ENCODE measurements at regions not wholly inside any gene's neighbourhood (a gene's known extent, or its start where the extent isn't known, plus 50 kb on each side); places are given as distances from the start of the nearest gene placed in this dataset.
"Not testable (repeated sequence)": the region's sequence is repeated elsewhere in the genome, so short reads cannot be mapped to it uniquely, and the experiment has no call there.

- H3K4me1 Mint-ChIP-seq (ENCODE audit: low read depth); CTCF ChIA-PET; H3K36me3 Mint-ChIP-seq (ENCODE audit: low read depth); intact Hi-C loops (cut with micrococcal nuclease); H3K27ac Mint-ChIP-seq; H3K4me3 Mint-ChIP-seq; H3K27me3 Mint-ChIP-seq (ENCODE audit: low read depth); DNase-seq: not testable (repeated sequence)
- peaks cover 21% of the 10 kb centered on the region for H3K9me3 Mint-ChIP-seq
Measured at GRCh38 chr9:24050239-24050638, 224.2 kb upstream of the ELAVL2 start.

DNA sequence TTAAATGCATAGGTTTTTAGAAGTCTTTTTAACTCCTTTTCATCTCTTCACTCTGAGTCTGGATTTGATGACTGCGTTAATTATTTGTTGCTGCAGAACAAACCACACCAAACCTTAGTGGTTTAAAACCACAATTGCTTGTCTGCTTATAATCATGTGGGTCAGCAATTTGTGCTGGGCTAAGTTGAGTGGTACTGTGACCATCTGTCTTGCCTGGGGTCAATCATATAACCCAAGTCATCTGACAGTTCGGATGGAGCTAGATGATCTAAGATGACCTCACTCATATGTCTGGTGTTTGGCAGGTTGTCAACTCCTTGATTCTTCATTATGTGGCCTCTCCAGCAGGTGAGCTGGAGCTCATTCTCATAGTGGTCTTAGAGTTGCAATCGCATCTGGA, 219.1 kb upstream of the ELAVL2 start:
- H3K27me3 Mint-ChIP-seq (ENCODE audit: low read depth), result no peaks in the 10 kb centered on the region
- intact Hi-C loops (cut with micrococcal nuclease), result no loop called here
- CTCF ChIA-PET, result no interaction called here
- peaks cover 15% of the 10 kb centered on the region for H3K9me3 Mint-ChIP-seq
- H3K36me3 Mint-ChIP-seq (ENCODE audit: low read depth), result peaks cover 1% of the 10 kb centered on the region
- no peaks in the 10 kb centered on the region for H3K4me1 Mint-ChIP-seq (ENCODE audit: low read depth)
- H3K4me3 Mint-ChIP-seq, result no peak overlapping the region
- DNase-seq, result no peak
- H3K27ac Mint-ChIP-seq, result no peak overlapping the region

GRCh38 chr9:24044576-24044975, 218.5 kb upstream of the ELAVL2 start:
- intact Hi-C loops (cut with micrococcal nuclease), result no loop called here
- Mint-ChIP-seq H3K9me3 (peaks cover 13% of the 10 kb centered on the region), H3K36me3 (ENCODE audit: low read depth) (peaks cover 1% of the 10 kb centered on the region), H3K4me3 (no peak overlapping the region), H3K27ac (no peak overlapping the region), H3K4me1 (ENCODE audit: low read depth) (no peaks in the 10 kb centered on the region), H3K27me3 (ENCODE audit: low read depth) (no peaks in the 10 kb centered on the region)
- CTCF ChIA-PET, result no interaction called here
- no peak for DNase-seq

DNA sequence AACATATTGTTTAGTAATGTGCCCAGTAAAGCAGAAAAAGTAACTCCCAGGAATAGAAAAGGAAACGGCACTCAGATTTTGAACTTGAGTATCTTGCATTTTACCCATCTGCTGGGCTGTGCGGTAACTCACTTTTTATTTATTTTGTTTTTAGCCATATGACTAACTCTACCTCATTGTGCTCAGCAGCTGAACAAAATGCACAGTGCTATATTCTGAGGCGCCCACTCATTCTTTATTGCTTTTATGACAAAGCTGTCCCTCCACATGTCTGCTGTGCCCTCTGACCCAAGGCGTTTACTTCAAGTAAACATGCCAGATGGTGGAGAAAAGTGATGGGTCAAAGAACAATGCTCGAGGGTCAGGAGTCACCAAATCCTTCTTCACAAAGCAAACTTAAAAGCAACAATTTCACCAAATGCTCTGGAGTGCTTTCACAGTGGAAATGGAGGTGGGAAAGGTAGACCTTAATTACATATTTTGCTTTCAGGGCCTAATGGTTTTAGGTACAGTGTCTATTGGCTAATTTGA, 215.2 kb upstream of the ELAVL2 start:
- intact Hi-C loops (cut with micrococcal nuclease), result no loop called here
- CTCF ChIA-PET, result no interaction called here
- no peaks in the 10 kb centered on the region for H3K36me3 Mint-ChIP-seq (ENCODE audit: low read depth)
- no peak overlapping the region for H3K4me3 Mint-ChIP-seq
- DNase-seq, result no peak
- no peak overlapping the region for H3K27ac Mint-ChIP-seq
- no peaks in the 10 kb centered on the region for H3K4me1 Mint-ChIP-seq (ENCODE audit: low read depth)
- H3K9me3 Mint-ChIP-seq, result peaks cover 7% of the 10 kb centered on the region
- H3K27me3 Mint-ChIP-seq (ENCODE audit: low read depth), result no peaks in the 10 kb centered on the region

- CTCF ChIA-PET, result no interaction called here
- Mint-ChIP-seq H3K4me3 (no peak overlapping the region), H3K9me3 (peaks cover 7% of the 10 kb centered on the region), H3K36me3 (ENCODE audit: low read depth) (no peaks in the 10 kb centered on the region), H3K27me3 (ENCODE audit: low read depth) (no peaks in the 10 kb centered on the region), H3K4me1 (ENCODE audit: low read depth) (no peaks in the 10 kb centered on the region), H3K27ac (no peak overlapping the region)
- DNase-seq, result no peak
- intact Hi-C loops (cut with micrococcal nuclease), result no loop called here
Measured at GRCh38 chr9:24036459-24036858, 210.4 kb upstream of the ELAVL2 start.

DNA sequence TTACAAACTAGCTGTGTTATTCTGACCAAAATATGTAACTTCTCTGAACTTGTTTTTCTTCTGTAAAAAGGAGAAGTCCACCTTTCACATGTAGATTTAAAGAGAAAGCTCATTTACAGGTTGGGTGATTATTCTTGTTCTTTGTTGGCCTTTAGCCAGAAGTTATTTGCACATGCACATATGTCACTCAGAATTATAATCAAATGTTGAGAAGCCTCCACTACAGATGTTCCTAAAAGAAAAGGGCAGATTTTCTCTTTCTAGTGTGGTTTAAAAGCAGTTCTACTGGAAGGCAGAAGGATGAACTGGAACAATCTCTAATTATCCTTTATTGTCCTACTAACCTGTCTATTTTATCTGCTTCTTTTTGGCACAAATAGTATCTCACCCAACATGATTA, 209.8 kb upstream of the ELAVL2 start:
- Mint-ChIP-seq H3K4me3 (no peak overlapping the region), H3K36me3 (ENCODE audit: low read depth) (no peaks in the 10 kb centered on the region), H3K27me3 (ENCODE audit: low read depth) (no peaks in the 10 kb centered on the region), H3K4me1 (ENCODE audit: low read depth) (no peaks in the 10 kb centered on the region), H3K9me3 (peaks cover 7% of the 10 kb centered on the region), H3K27ac (no peak overlapping the region)
- DNase-seq, result no peak
- CTCF ChIA-PET, result no interaction called here
- intact Hi-C loops (cut with micrococcal nuclease), result no loop called here

DNA sequence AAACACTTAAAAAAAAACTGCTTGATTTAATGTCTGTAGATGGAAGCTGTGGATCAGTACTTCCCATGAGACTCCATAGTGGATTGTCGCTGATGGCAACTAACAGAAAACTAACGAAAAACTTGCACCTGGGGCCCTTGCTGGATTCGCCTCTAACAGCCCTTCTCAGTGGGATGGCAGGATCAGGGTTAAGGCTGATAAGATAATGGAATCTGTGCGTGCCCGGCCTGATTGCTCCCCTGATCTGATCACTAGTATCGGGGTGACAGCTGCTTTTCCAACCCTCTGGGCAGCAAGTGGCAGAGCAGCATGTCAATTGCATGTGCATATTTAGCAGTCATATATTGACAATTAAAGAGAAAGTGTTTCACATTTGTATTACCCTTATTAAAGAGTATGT, 185.8 kb upstream of the ELAVL2 start:
- no peak overlapping the region for H3K4me3 Mint-ChIP-seq
- CTCF ChIA-PET, result no interaction called here
- H3K27me3 Mint-ChIP-seq (ENCODE audit: low read depth), result no peaks in the 10 kb centered on the region
- no peaks in the 10 kb centered on the region for H3K4me1 Mint-ChIP-seq (ENCODE audit: low read depth)
- intact Hi-C loops (cut with micrococcal nuclease), result no loop called here
- no peak for DNase-seq
- no peaks in the 10 kb centered on the region for H3K36me3 Mint-ChIP-seq (ENCODE audit: low read depth)
- H3K27ac Mint-ChIP-seq, result no peak overlapping the region
- H3K9me3 Mint-ChIP-seq, result peaks cover 12% of the 10 kb centered on the region

DNA sequence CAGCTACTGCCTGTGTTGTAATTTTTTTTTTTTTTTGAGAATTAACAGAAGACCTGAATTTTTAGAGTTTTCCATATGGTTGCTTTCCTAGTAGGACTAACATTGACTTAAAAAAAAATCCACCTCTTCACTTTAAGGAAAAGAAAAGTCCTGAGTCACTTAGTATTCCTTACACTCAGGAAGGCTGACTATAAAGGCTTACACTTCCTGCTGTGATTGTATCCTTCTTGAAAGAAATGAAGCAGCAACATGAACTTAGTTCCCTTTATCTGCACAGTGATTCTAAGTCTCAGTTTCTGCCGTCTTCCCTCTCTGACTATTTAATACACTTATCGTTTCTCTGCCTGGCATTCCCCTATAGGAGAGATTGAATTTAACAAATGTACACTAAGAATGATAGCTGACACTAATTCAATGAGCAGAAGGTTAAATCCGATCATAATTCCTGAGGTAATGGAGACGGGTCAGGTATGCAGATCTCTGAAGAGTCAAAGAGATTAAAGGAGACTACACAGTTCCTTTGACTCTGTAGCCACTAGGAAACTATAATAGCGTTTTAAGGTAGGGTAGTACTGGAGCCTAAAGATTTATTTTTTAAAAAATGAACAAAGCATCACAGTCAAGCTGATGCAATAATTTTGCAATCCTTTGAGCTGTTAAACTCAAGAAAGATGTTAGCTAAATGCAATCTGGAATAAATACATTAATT, 185.1 kb upstream of the ELAVL2 start:
- CTCF ChIA-PET, result no interaction called here
- no peaks in the 10 kb centered on the region for H3K27me3 Mint-ChIP-seq (ENCODE audit: low read depth)
- no peak overlapping the region for H3K27ac Mint-ChIP-seq

GRCh38 chr9:24009322-24009721, 183.3 kb upstream of the ELAVL2 start:
- H3K9me3 Mint-ChIP-seq, result peaks cover 12% of the 10 kb centered on the region
- intact Hi-C loops (cut with micrococcal nuclease), result no loop called here
- DNase-seq, result no peak
- H3K4me3 Mint-ChIP-seq, result no peak overlapping the region
- H3K4me1 Mint-ChIP-seq (ENCODE audit: low read depth), result no peaks in the 10 kb centered on the region
- H3K36me3 Mint-ChIP-seq (ENCODE audit: low read depth), result no peaks in the 10 kb centered on the region
- CTCF ChIA-PET, result no interaction called here
- no peaks in the 10 kb centered on the region for H3K27me3 Mint-ChIP-seq (ENCODE audit: low read depth)
- no peak overlapping the region for H3K27ac Mint-ChIP-seq

More for the DNA sequence above, 185.1 kb upstream of the ELAVL2 start:
- H3K36me3 Mint-ChIP-seq (ENCODE audit: low read depth), result no peaks in the 10 kb centered on the region
- H3K4me1 Mint-ChIP-seq (ENCODE audit: low read depth), result no peaks in the 10 kb centered on the region
- DNase-seq, result no peak
- intact Hi-C loops (cut with micrococcal nuclease), result no loop called here
- peaks cover 12% of the 10 kb centered on the region for H3K9me3 Mint-ChIP-seq
- H3K4me3 Mint-ChIP-seq, result no peak overlapping the region

- Mint-ChIP-seq H3K36me3 (ENCODE audit: low read depth) (no peaks in the 10 kb centered on the region), H3K27me3 (ENCODE audit: low read depth) (no peaks in the 10 kb centered on the region), H3K4me1 (ENCODE audit: low read depth) (no peaks in the 10 kb centered on the region), H3K4me3 (no peak overlapping the region), H3K27ac (no peak overlapping the region), H3K9me3 (peaks cover 10% of the 10 kb centered on the region)
- CTCF ChIA-PET, result no interaction called here
- no peak for DNase-seq
- intact Hi-C loops (cut with micrococcal nuclease), result no loop called here
Measured at GRCh38 chr9:24007185-24007584, 181.1 kb upstream of the ELAVL2 start.

DNA sequence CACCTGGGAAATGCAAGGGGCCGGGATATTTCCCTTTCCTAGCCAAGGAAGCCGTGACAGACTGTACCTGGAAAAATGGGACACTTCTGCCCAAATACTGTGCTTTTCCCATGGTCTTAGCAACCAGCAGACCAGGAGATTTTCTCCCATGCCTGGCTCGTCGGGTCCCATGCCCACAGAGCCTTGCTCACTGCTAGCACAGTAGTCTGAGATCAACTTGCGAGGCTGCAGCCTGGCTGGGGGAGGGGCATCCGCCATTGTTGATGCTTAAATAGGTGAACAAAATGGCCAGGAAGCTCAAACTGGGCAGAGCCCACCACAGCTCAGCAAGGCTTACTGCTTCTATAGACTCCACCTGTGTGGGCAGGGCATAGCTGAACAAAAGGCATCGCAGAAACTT, 165.8 kb upstream of the ELAVL2 start:
- H3K27me3 Mint-ChIP-seq (ENCODE audit: low read depth); intact Hi-C loops (cut with micrococcal nuclease); H3K4me3 Mint-ChIP-seq: not testable (repeated sequence)

GRCh38 chr9:23979491-23979890, 153.5 kb upstream of the ELAVL2 start:
- no peaks in the 10 kb centered on the region for H3K27me3 Mint-ChIP-seq (ENCODE audit: low read depth)
- no peaks in the 10 kb centered on the region for H3K36me3 Mint-ChIP-seq (ENCODE audit: low read depth)
- H3K9me3 Mint-ChIP-seq, result peaks cover 16% of the 10 kb centered on the region
- intact Hi-C loops (cut with micrococcal nuclease), result no loop called here
- no peak for DNase-seq
- CTCF ChIA-PET, result no interaction called here
- H3K27ac Mint-ChIP-seq, result no peak overlapping the region
- H3K4me1 Mint-ChIP-seq (ENCODE audit: low read depth), result no peaks in the 10 kb centered on the region
- H3K4me3 Mint-ChIP-seq, result no peak overlapping the region

More for the DNA sequence above, 165.8 kb upstream of the ELAVL2 start:
- CTCF ChIA-PET; DNase-seq; H3K4me1 Mint-ChIP-seq (ENCODE audit: low read depth); H3K36me3 Mint-ChIP-seq (ENCODE audit: low read depth); H3K27ac Mint-ChIP-seq: not testable (repeated sequence)
- peaks cover 21% of the 10 kb centered on the region for H3K9me3 Mint-ChIP-seq

GRCh38 chr9:23962101-23962500, 136.1 kb upstream of the ELAVL2 start:
- CTCF ChIA-PET, result no interaction called here
- Mint-ChIP-seq H3K9me3 (peaks cover 18% of the 10 kb centered on the region), H3K4me3 (no peak overlapping the region), H3K27me3 (ENCODE audit: low read depth) (no peaks in the 10 kb centered on the region), H3K27ac (no peak overlapping the region), H3K4me1 (ENCODE audit: low read depth) (no peaks in the 10 kb centered on the region), H3K36me3 (ENCODE audit: low read depth) (no peaks in the 10 kb centered on the region)
- DNase-seq, result no peak
- intact Hi-C loops (cut with micrococcal nuclease), result no loop called here

All from activated naive CD4-positive, alpha-beta T cell treated with anti-CD3 and anti-CD28 coated beads for 36 hours (primary cell).